Osteocyte (in vitro differentiated cells): ENCODE measurements at regions not wholly inside any gene's neighbourhood (a gene's known extent, or its start where the extent isn't known, plus 50 kb on each side); places are given as distances from the start of the nearest gene placed in this dataset.

Source experiments
- DNase-seq: peaks from one replicate; pipeline ENCODE4 v3.0.0; 2021; ENCODE audit warnings: mixed read lengths; ENCODE audit not compliant: unreplicated experiment; ENCODE audit errors: extremely low spot score
- H3K27ac Mint-ChIP-seq: one replicate; pipeline ENCODE4 v1.8.0; 2021; ENCODE audit warnings: mild to moderate bottlenecking, mixed read lengths; ENCODE audit not compliant: unreplicated experiment
- H3K27me3 Mint-ChIP-seq: one replicate; pipeline ENCODE4 v1.8.0; 2021; ENCODE audit warnings: mixed read lengths; ENCODE audit not compliant: unreplicated experiment
- H3K36me3 Mint-ChIP-seq: one replicate; pipeline ENCODE4 v1.8.0; 2021; ENCODE audit warnings: mixed read lengths; ENCODE audit not compliant: unreplicated experiment
- H3K4me1 Mint-ChIP-seq: one replicate; pipeline ENCODE4 v1.8.0; 2021; ENCODE audit warnings: mixed read lengths; ENCODE audit not compliant: unreplicated experiment
- H3K4me3 Mint-ChIP-seq: one replicate; pipeline ENCODE4 v1.8.0; 2021; ENCODE audit warnings: mild to moderate bottlenecking, moderate library complexity, mixed read lengths; ENCODE audit not compliant: unreplicated experiment
- H3K9me3 Mint-ChIP-seq: one replicate; pipeline ENCODE4 v1.8.0; 2021; ENCODE audit warnings: mixed read lengths; ENCODE audit not compliant: unreplicated experiment
- CTCF ChIP-seq: fragments of 200-600 bp; sonication (generic); IDR thresholded peaks from 2 replicates; pipeline ENCODE4 v1.5.0; 2021; ENCODE audit warnings: antibody characterized with exemption, mild to moderate bottlenecking, moderate library complexity

GRCh38 chr7:132030086-132030568 is 473.7 kb upstream of the PODXL start:
- Mint-ChIP-seq H3K4me3 (no peak overlapping the region), H3K27me3 (peaks cover 14% of the 10 kb centered on the region), H3K36me3 (no peaks in the 10 kb centered on the region), H3K27ac (no peak overlapping the region), H3K9me3 (no peaks in the 10 kb centered on the region), H3K4me1 (no peaks in the 10 kb centered on the region)
- TF ChIP-seq CTCF: no peak
- DNase-seq: no peak

GRCh38 chr7:132029369-132030085 is 473.1 kb upstream of the PODXL start:
- Mint-ChIP-seq H3K27me3 (peaks cover 14% of the 10 kb centered on the region), H3K9me3 (no peaks in the 10 kb centered on the region), H3K4me1 (no peaks in the 10 kb centered on the region), H3K27ac (no peak overlapping the region), H3K36me3 (no peaks in the 10 kb centered on the region), H3K4me3 (no peak overlapping the region)
- no peak for DNase-seq
- TF ChIP-seq CTCF: no peak

GRCh38 chr7:132028144-132028920 is 471.9 kb upstream of the PODXL start:
- Mint-ChIP-seq H3K36me3 (no peaks in the 10 kb centered on the region), H3K9me3 (no peaks in the 10 kb centered on the region), H3K4me3 (no peak overlapping the region), H3K4me1 (no peaks in the 10 kb centered on the region), H3K27ac (no peak overlapping the region), H3K27me3 (peaks cover 20% of the 10 kb centered on the region)
- no peak for DNase-seq
- no peak for TF ChIP-seq CTCF

- Mint-ChIP-seq H3K27me3 (peaks cover 25% of the 10 kb centered on the region), H3K27ac (no peak overlapping the region), H3K4me3 (no peak overlapping the region), H3K9me3 (no peaks in the 10 kb centered on the region), H3K36me3 (peaks cover 1% of the 10 kb centered on the region), H3K4me1 (no peaks in the 10 kb centered on the region)
- no peak for DNase-seq
- TF ChIP-seq CTCF: no peak
Measured at GRCh38 chr7:132024290-132024689, 467.9 kb upstream of the PODXL start.

- Mint-ChIP-seq H3K27ac (no peak overlapping the region), H3K4me3 (no peak overlapping the region), H3K9me3 (no peaks in the 10 kb centered on the region), H3K4me1 (no peaks in the 10 kb centered on the region), H3K36me3 (peaks cover 1% of the 10 kb centered on the region), H3K27me3 (peaks cover 22% of the 10 kb centered on the region)
- no peak for DNase-seq
- TF ChIP-seq CTCF: no peak
Measured at GRCh38 chr7:132023466-132023865, 467.0 kb upstream of the PODXL start.
